HG02759 (cell line): ENCODE measurements at regions not wholly inside any gene's neighbourhood (a gene's known extent, or its start where the extent isn't known, plus 50 kb on each side); places are given as distances from the start of the nearest gene placed in this dataset.
A peak's percentile ranks its signal among the peaks of the same experiment; 100 is the strongest.
"Not testable (repeated sequence)": the region's sequence is repeated elsewhere in the genome, so short reads cannot be mapped to it uniquely, and the experiment has no call there.

ENCODE experiments used
- ATAC-seq: cut with Tn5 transposase; IDR thresholded peaks from one replicate; pipeline ENCODE4 v1.9.1; 2021; ENCODE audit warnings: mild to moderate bottlenecking, moderate library complexity; ENCODE audit not compliant: unreplicated experiment

- no peak for ATAC-seq
Observed at GRCh38 chr9:38342532-38342931, 50.0 kb upstream of the ALDH1B1 start.

DNA sequence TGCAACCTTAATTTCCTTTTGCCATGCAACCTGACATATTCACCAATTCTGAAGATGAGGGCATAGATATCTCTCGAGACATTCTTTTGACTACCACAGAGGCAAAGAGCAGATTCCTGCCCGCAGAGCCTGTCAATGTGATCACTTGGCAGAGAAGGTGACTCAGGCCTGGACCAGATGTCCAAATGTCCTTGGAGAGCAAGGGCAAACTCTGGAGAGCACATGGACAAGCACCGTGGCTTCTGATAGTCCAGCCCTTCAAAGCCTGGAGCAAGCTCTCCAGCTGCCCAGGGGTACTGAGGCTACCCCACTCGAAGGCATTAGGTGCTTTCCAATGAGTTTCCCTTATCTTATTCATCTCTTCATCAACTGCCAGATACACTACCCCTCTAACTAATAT, 50.4 kb upstream of the ALDH1B1 start:
- ATAC-seq: no peak

DNA sequence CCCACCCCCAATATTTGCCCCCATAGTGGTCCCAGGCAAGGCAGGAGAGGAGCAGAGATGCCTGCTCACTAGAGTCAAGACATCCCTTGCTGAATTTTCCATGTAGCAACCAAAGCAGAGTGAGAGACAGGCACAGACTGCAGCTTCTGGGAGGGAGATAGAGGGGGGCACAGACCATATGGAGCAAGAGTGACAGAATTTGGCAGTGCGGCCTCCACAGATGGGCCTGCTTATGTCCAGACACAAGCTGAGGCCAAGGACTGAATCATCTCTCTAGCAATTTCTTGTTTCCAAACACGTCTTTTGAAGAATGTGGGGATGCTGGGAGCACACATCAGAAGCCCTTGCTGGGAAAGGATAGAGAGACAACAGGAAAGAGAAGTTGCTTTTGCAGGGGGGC, 53.0 kb upstream of the ALDH1B1 start:
- ATAC-seq: no peak

DNA sequence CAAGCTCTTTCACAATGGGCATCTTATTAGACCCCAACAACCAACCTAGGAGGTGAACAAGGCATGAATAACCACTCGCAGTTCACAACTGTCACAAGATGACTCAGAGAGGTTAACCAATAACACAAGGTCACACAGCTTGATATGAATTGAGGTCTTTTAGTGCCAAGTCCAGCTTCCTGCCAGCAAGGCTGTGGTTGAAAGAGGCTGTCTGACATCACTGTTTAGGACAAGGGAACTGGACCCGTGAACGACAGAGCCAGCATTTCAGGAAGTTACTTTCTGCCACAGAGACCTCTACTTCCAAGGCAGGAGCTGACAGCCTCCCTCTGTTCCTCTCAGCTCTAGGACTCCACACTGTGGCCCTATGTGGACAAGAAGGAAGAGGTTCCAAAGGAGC, 53.4 kb upstream of the ALDH1B1 start:
- ATAC-seq: peak; percentile 86

DNA sequence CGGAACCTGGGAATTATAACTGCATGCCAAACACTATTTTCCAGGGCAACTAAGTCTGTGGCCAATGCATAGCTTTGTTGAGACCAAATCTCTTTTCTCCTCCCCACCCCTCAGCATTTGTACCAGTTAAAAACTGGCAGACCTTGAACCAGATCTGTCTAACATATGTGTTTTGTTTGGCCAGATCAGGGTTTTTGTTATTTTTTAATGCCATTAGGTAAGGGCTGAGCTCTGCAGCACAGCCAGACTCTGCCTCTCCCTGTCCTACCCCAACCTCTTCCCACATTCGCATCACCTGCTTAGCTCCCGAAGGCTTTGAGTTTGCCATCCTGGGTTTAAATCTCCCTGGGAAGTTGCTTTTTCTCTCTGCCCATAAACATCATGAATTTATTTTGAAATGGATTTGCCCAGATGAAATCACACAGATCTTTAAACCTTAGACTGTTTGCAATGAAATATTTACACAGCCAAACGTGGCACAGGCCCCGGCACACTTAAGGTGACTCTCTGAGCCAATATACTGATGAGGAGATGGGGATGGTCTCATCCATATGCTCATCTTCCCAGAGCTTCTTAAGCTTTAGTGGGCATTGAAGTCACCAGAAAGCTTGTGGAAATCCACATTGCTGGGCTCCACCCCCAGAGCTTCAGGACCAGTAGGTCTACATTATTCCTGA, 54.0 kb upstream of the ALDH1B1 start:
- no peak for ATAC-seq

DNA sequence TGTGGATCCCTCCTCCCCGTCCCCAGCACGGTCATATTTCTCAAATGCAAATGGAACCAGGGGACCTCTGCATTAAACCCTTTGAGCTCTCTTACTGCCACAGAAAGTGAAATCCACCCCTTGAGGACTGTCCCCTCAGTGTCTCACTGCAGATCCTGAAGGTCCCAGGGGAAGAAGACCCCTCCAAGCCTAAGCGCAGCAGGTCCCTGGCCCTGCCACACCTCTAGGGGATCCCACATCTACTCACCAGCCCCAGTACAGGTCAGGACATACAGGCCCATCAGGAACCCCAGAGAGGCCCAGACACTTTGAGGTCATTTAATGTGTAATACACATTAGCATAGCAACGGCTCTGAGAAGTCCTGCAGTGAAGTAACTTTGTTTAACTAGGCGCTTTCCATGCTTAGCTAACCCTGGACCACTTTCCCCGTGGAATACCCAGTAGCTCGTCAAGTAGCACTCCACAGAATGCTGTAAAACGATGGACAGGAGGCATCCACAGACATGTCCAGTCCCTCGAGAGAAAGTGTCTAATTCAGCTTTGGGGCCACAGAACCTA, 54.7 kb upstream of the ALDH1B1 start:
- ATAC-seq: no peak

- no peak for ATAC-seq
Observed at GRCh38 chr9:38337181-38337580, 55.3 kb upstream of the ALDH1B1 start.

- no peak for ATAC-seq
Observed at GRCh38 chr9:38336341-38336740, 56.2 kb upstream of the ALDH1B1 start.

- ATAC-seq: no peak
Observed at GRCh38 chr9:38335686-38336085, 56.8 kb upstream of the ALDH1B1 start.

DNA sequence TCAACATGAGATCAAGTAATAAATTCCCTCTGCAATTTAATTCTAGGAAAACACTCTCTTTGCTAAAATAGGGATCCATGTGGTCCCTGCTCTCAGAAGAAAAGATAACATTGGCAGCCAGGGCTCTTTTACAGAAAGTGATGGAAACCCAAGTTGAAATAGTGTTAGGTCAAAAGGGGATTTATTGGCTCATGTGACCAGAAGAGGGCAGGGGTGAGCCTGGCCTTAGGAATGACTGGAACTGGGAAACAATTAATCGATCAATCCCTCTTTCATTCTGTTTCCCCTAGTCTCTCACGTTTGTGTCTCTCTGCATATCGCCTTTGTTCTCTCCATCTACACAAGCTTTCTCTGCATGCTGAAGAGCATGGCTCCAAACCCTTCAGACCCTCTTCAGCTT, 58.3 kb upstream of the ALDH1B1 start:
- no peak for ATAC-seq

- ATAC-seq: no peak
Observed at GRCh38 chr9:38333047-38333446, 59.5 kb upstream of the ALDH1B1 start.

GRCh38 chr9:38332625-38333024, 59.9 kb upstream of the ALDH1B1 start:
- ATAC-seq: no peak

- ATAC-seq: no peak
Observed at GRCh38 chr9:38331141-38331540, 61.4 kb upstream of the ALDH1B1 start.

- no peak for ATAC-seq
Observed at GRCh38 chr9:38329968-38330367, 62.5 kb upstream of the ALDH1B1 start.

DNA sequence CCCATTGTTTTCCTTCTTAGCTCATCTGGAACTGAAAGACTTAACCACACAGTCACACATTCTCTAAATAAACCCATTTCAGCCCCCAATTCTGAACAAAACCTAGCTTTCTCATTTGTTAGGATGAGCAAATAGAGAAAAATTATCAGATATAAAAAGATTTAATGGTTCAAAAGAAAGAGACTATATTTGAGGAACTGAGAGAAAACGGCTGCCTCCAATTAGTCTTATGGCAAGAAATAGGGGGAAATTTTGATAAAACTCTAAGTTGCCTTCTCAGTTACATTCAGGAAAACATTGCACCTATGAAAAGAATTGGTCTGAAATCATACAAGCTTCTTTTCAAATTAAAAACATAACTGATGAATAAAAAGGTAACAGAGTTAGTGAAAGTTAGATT, 63.7 kb upstream of the ALDH1B1 start:
- ATAC-seq: no peak

- ATAC-seq: no peak
Observed at GRCh38 chr9:38326122-38326521, 66.4 kb upstream of the ALDH1B1 start.

DNA sequence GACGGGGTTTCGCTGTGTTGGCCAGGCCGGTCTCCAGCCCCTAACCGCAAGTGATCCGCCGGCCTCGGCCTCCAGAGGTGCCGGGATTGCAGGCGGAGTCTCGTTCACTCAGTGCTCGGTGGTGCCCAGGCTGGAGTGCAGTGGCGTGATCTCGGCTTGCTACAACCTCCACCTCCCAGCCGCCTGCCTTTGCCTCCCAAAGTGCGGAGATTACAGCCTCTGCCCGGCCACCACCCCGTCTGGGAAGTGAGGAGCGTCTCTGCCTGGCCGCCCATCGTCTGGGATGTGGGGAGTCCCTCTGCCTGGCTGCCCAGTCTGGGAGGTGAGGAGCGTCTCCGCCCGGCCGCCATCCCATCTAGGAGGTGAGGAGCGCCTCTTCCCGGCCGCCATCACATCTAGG, 68.3 kb upstream of the ALDH1B1 start:
- not testable (repeated sequence) for ATAC-seq

DNA sequence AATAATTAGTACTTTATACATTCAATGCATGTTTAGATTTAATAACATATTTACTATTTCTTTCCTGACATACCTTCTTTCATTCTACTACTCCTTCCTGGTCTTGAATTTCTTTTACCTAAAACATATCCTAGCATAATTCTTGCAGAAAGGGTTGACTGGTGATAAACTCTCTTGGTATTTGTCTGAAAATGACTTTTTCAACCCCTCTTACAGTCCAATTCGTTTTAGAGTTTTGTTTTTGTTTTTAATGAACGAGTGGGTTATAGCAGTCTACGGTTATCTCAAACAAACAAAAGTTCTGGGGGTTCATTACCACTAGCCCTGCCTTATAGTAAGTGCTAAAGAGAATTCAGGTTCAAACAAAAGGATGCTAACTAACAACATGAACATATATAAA, 69.6 kb upstream of the ALDH1B1 start:
- no peak for ATAC-seq

DNA sequence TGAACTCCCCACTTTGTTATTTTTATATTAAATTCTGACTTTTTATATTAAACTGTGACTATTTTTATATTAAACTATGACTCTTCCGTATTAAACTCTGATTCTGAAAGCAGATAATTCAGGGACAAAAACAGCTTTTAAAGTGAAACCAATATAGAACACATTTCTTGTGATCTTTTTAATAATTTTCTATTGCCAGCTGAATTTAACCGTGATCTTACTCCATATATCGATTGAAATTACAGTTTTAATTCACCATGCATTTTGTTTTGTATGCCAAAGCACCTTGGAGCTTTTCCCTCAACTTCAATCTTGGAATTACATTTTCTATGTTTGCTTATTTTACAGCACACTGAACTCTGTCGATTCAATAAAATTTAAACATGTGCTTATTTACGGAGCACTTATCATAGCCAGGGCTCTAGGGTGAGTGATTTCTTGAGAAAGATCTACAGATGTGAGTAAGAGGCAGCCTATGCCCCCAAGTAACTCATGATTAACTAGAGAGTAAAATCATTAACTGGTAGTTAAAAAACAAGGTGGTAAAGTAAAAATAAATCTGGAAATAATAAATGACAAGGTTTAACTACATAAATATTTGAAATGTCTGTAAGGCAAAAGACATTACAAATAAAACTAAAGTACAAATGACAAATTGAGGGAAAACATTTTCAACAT, 72.9 kb upstream of the ALDH1B1 start:
- ATAC-seq: no peak

- peak; percentile 92 for ATAC-seq
Observed at GRCh38 chr9:38318759-38319495, 73.6 kb upstream of the ALDH1B1 start.

GRCh38 chr9:38316166-38316780, 76.2 kb upstream of the ALDH1B1 start:
- ATAC-seq: no peak
